GM19468 (cell line): ENCODE measurements at regions not wholly inside any gene's neighbourhood (a gene's known extent, or its start where the extent isn't known, plus 50 kb on each side); places are given as distances from the start of the nearest gene placed in this dataset.

Experiments used
- ATAC-seq: cut with Tn5 transposase; IDR thresholded peaks from one replicate; pipeline ENCODE4 v1.9.1; 2021; ENCODE audit warnings: mild to moderate bottlenecking, moderate library complexity, moderate number of reproducible peaks; ENCODE audit not compliant: unreplicated experiment; ENCODE audit errors: extremely low read depth

GRCh38 chr16:17705847-17706246 lies 235.1 kb upstream of the XYLT1 start:
- no peak for ATAC-seq

- no peak for ATAC-seq
Measured at GRCh38 chr16:17696616-17697015, 225.9 kb upstream of the XYLT1 start.

- ATAC-seq: no peak
Measured at GRCh38 chr16:17692484-17692883, 221.7 kb upstream of the XYLT1 start.

GRCh38 chr16:17691899-17692176 lies 221.1 kb upstream of the XYLT1 start:
- ATAC-seq: no peak

GRCh38 chr16:17691106-17691898 lies 220.5 kb upstream of the XYLT1 start:
- ATAC-seq: no peak

GRCh38 chr16:17685447-17685846 lies 214.7 kb upstream of the XYLT1 start:
- no peak for ATAC-seq

- no peak for ATAC-seq
Measured at GRCh38 chr16:17683281-17683680, 212.5 kb upstream of the XYLT1 start.

- ATAC-seq: no peak
Measured at GRCh38 chr16:17676171-17676570, 205.4 kb upstream of the XYLT1 start.

- ATAC-seq: no peak
Measured at GRCh38 chr16:17668386-17668785, 197.6 kb upstream of the XYLT1 start.

GRCh38 chr16:17666293-17666692 lies 195.5 kb upstream of the XYLT1 start:
- no peak for ATAC-seq

- no peak for ATAC-seq
Measured at GRCh38 chr16:17658881-17659280, 188.1 kb upstream of the XYLT1 start.

- ATAC-seq: no peak
Measured at GRCh38 chr16:17657045-17657444, 186.3 kb upstream of the XYLT1 start.

GRCh38 chr16:17654571-17654970 lies 183.8 kb upstream of the XYLT1 start:
- no peak for ATAC-seq

GRCh38 chr16:17654142-17654541 lies 183.4 kb upstream of the XYLT1 start:
- ATAC-seq: no peak

- ATAC-seq: no peak
Measured at GRCh38 chr16:17647879-17648872, 177.4 kb upstream of the XYLT1 start.

- no peak for ATAC-seq
Measured at GRCh38 chr16:17643935-17644334, 173.2 kb upstream of the XYLT1 start.

GRCh38 chr16:17641990-17642389 lies 171.2 kb upstream of the XYLT1 start:
- ATAC-seq: no peak

- no peak for ATAC-seq
Measured at GRCh38 chr16:17638134-17638533, 167.4 kb upstream of the XYLT1 start.

GRCh38 chr16:17635183-17635582 lies 164.4 kb upstream of the XYLT1 start:
- no peak for ATAC-seq

- ATAC-seq: no peak
Measured at GRCh38 chr16:17633181-17633951, 162.6 kb upstream of the XYLT1 start.

GRCh38 chr16:17632667-17633066 lies 161.9 kb upstream of the XYLT1 start:
- ATAC-seq: no peak
